Gastrocnemius medialis (tissue), 4 donors: ENCODE measurements at regions not wholly inside any gene's neighbourhood (a gene's known extent, or its start where the extent isn't known, plus 50 kb on each side); places are given as distances from the start of the nearest gene placed in this dataset.

Experiments used
- POLR2A ChIP-seq, 2 donors: fragments of 450-650 bp; IDR thresholded peaks; one replicate each; pipeline ENCODE4 v1.6.1; 2017; ENCODE audit warnings: antibody characterized with exemption in 2 of 2, mild to moderate bottlenecking in 2 of 2, moderate library complexity in 2 of 2
- TF ChIP-seq, protein P1 (sequence below), 5 experiments: fragments of 450-650 bp in 3 of 5; fragments of 200-600 bp in 2 of 5; sonication (generic) in 2 of 5; IDR thresholded peaks in 4 of 5; conservative IDR thresholded peaks in 1 of 5; 1 replicate in 4 of 5; 2 replicates in 1 of 5; pipeline ENCODE4 v1.5.1; 2016 to 2019; ENCODE audit warnings: antibody characterized with exemption in 5 of 5, mild to moderate bottlenecking in 3 of 5, moderate library complexity in 3 of 5

DNA sequence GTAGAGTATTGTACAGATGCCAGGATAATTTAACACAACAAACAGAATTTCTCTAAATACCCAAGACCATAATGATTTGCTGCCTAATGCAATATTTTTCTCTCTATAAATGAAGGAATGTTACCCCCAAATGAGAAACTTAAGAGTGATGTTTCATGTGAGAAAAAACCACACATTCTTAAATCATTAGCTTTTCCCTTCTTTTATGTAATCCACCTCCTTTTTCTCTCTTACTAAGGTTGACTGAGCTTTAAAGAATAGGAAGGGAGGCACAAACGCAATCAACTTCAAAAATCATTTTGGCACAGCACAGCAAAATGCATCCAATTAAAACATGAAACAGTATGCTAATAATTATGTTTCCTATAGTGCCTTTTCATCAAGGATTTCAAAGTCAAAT, 698.1 kb upstream of the CDH2 start:
- TF ChIP-seq, protein P1, sequence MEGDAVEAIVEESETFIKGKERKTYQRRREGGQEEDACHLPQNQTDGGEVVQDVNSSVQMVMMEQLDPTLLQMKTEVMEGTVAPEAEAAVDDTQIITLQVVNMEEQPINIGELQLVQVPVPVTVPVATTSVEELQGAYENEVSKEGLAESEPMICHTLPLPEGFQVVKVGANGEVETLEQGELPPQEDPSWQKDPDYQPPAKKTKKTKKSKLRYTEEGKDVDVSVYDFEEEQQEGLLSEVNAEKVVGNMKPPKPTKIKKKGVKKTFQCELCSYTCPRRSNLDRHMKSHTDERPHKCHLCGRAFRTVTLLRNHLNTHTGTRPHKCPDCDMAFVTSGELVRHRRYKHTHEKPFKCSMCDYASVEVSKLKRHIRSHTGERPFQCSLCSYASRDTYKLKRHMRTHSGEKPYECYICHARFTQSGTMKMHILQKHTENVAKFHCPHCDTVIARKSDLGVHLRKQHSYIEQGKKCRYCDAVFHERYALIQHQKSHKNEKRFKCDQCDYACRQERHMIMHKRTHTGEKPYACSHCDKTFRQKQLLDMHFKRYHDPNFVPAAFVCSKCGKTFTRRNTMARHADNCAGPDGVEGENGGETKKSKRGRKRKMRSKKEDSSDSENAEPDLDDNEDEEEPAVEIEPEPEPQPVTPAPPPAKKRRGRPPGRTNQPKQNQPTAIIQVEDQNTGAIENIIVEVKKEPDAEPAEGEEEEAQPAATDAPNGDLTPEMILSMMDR (IDR thresholded peaks at IDR 0.05 in 4 of 5, conservative IDR thresholded peaks at IDR 0.05 in 1 of 5): no peak
- TF ChIP-seq POLR2A (IDR thresholded peaks at IDR 0.05): no peak
